ENCODE measurements at regions not wholly inside any gene's neighbourhood (a gene's known extent, or its start where the extent isn't known, plus 50 kb on each side); places are given as distances from the start of the nearest gene placed in this dataset.

GRCh38 chr10:128776673-128777252 is 650.5 kb upstream of the MKI67 start:
- no peak overlapping the region for H2AFZ ChIP-seq (ENCODE audit: low read length)
- no peak overlapping the region for H3K4me3 ChIP-seq (replicated peaks in 1 of 3; ENCODE audit: insufficient read depth in 1 of 3, low read depth in 2 of 3, low read length in 3 of 3)
- H3K4me2 ChIP-seq (ENCODE audit: low read depth, low read length), result no peak overlapping the region
- no TSS peak for BruUV-seq (replicated peaks)
- intact Hi-C loops (cut with micrococcal nuclease; ENCODE audit: unreplicated experiment), result no loop called here
- 6% methylated on average over 9 of the region's 9 CpGs for WGBS (ENCODE audit: low lambda C conversion rate)
- DNase-seq (ENCODE audit: low spot score) (no peak), ATAC-seq (no peak), FAIRE-seq (no peak)
- no peaks in the 10 kb centered on the region for H3K9me3 ChIP-seq (ENCODE audit: low read length)
- no peak overlapping the region for H3K27ac ChIP-seq (ENCODE audit: extremely low read length, insufficient read depth, low read length)
- H3K9ac ChIP-seq (ENCODE audit: insufficient read depth, low read depth, low read length), result no peak overlapping the region
- H3K79me2 ChIP-seq (ENCODE audit: insufficient read depth, low read length), result no peaks in the 10 kb centered on the region
- ChIA-PET CTCF (ENCODE audit: low intra/inter-chr PET ratio, low total read pairs) (no interaction called here), POLR2A (no interaction called here)
- H3K4me1 ChIP-seq (ENCODE audit: insufficient read depth, low read length), result no peaks in the 10 kb centered on the region
- no peaks in the 10 kb centered on the region for H3K36me3 ChIP-seq (replicated peaks in 1 of 2; ENCODE audit: control insufficient read depth in 1 of 2, insufficient read depth in 2 of 2, low read length in 2 of 2)
- in situ Hi-C loops (cut with HindIII; ENCODE audit: extremely low pct_ligation_motif_present, low pct_unique_long_range_greater_than_20kb), result no loop called here
- TF ChIP-seq MNT (IDR thresholded peaks at IDR 0.05) (peak; percentile 64), ZNF670 (CRISPR knock-in tag; IDR thresholded peaks at IDR 0.05; ENCODE audit: borderline replicate concordance) (no peak), ZNF382 (CRISPR knock-in tag; IDR thresholded peaks at IDR 0.05; ENCODE audit: borderline replicate concordance) (no peak), EP300 (IDR thresholded peaks at IDR 0.05; ENCODE audit: low read depth in 2 of 2, low read length in 2 of 2) (no peak), EP300 (CRISPR knock-in tag; IDR thresholded peaks at IDR 0.05; ENCODE audit: borderline replicate concordance) (no peak), MTF1 (CRISPR knock-in tag; IDR thresholded peaks at IDR 0.05) (no peak), PREB (CRISPR knock-in tag; IDR thresholded peaks at IDR 0.05) (no peak)
- no peaks in the 10 kb centered on the region for H4K20me1 ChIP-seq (ENCODE audit: insufficient read depth, low read length)
- H3K27me3 ChIP-seq (ENCODE audit: control insufficient read depth in 1 of 2, insufficient read depth in 2 of 2, low read length in 2 of 2), result peaks cover 0 to 6% of the 10 kb centered on the region in 2 experiments; a peak in 2 of 5 replicates

Measured in HepG2 (cell line).